PC-3 (cell line): ENCODE measurements at regions not wholly inside any gene's neighbourhood (a gene's known extent, or its start where the extent isn't known, plus 50 kb on each side); places are given as distances from the start of the nearest gene placed in this dataset.
A peak's percentile ranks its signal among the peaks of the same experiment; 100 is the strongest.

ENCODE experiments used
- ATAC-seq: fragments of 200-7000 bp; cut with Tn5 transposase; 2 replicates; pipeline ENCODE4 v1.9.1; 2020; ENCODE audit warnings: mild to moderate bottlenecking, moderate library complexity
- BruUV-seq: library from RNA; stranded (reverse); fragments of 400-500 nt; replicated peaks from 2 replicates; lab custom pipeline; 2021; lab: Mats Ljungman, UMichigan
- CTCF ChIA-PET: fragments of 300-600 bp; sonication (Branson Sonifier 250); formaldehyde crosslinking; loops from one replicate; lab custom pipeline; 2022; ENCODE audit warnings: antibody characterized with exemption; lab: Charles Lee
- POLR2A ChIA-PET: fragments of 300-600 bp; sonication (Branson Sonifier 250); formaldehyde crosslinking; loops from one replicate; lab custom pipeline; 2022; ENCODE audit warnings: antibody characterized with exemption; ENCODE audit not compliant: unreplicated experiment; lab: Charles Lee
- DNase-seq: peaks from one replicate; pipeline ENCODE4 v3.0.0-alpha.2; 2015
- H2AFZ ChIP-seq: fragments of 300-600 bp; sonication (generic); 2 replicates; pipeline ENCODE4 v1.6.0; 2016; ENCODE audit warnings: antibody characterized with exemption, low read length
- H3F3A ChIP-seq: fragments of 300-600 bp; sonication (generic); one replicate; pipeline ENCODE4 v1.6.0; 2017; ENCODE audit warnings: antibody characterized with exemption, low read length, control low read depth, mild to moderate bottlenecking; ENCODE audit not compliant: unreplicated experiment
- H3K27ac ChIP-seq: fragments of 300-600 bp; sonication (generic); 2 replicates; pipeline ENCODE4 v1.5.1; 2016; ENCODE audit warnings: mild to moderate bottlenecking, low read length
- H3K27me3 ChIP-seq: fragments of 300-600 bp; sonication (generic); 2 replicates; pipeline ENCODE4 v1.6.1; 2016; ENCODE audit warnings: low read length, mixed read lengths
- H3K36me3 ChIP-seq: fragments of 300-600 bp; sonication (generic); 2 replicates; pipeline ENCODE4 v1.6.1; 2016; ENCODE audit warnings: low read depth, mixed run types, low read length, mixed read lengths
- H3K4me1 ChIP-seq: fragments of 300-600 bp; sonication (generic); 2 replicates; pipeline ENCODE4 v1.5.1; 2016; ENCODE audit warnings: low read length; ENCODE audit not compliant: insufficient read depth
- H3K4me2 ChIP-seq: fragments of 300-600 bp; sonication (generic); 2 replicates; pipeline ENCODE4 v1.6.0; 2016; ENCODE audit warnings: low read length
- H3K4me3 ChIP-seq: fragments of 300-600 bp; sonication (generic); 2 replicates; pipeline ENCODE4 v1.5.1; 2016; ENCODE audit warnings: mild to moderate bottlenecking, low read length, mixed read lengths
- H3K79me2 ChIP-seq: fragments of 300-600 bp; sonication (generic); 2 replicates; pipeline ENCODE4 v1.6.1; 2017; ENCODE audit warnings: low read length, mixed read lengths
- H3K9ac ChIP-seq: fragments of 300-600 bp; sonication (generic); 2 replicates; pipeline ENCODE4 v1.6.0; 2016; ENCODE audit warnings: mild to moderate bottlenecking, low read length
- H3K9me2 ChIP-seq: fragments of 300-600 bp; sonication (generic); replicated peaks from 2 replicates; pipeline ENCODE4 v1.6.1; 2016; ENCODE audit warnings: mixed run types, low read length, mixed read lengths
- H3K9me3 ChIP-seq: fragments of 300-600 bp; sonication (generic); 2 replicates; pipeline ENCODE4 v1.6.1; 2016; ENCODE audit warnings: low read length, mixed read lengths
- H4K20me1 ChIP-seq: fragments of 300-600 bp; sonication (generic); 2 replicates; pipeline ENCODE4 v1.6.1; 2016; ENCODE audit warnings: low read length, mixed read lengths
- CTCF ChIP-seq: fragments of 300-600 bp; sonication (generic); conservative IDR thresholded peaks from 2 replicates; pipeline ENCODE4 v1.5.1; 2017; ENCODE audit warnings: antibody characterized with exemption, low read depth, mild to moderate bottlenecking, low read length
- EZH2 ChIP-seq: fragments of 300-600 bp; sonication (generic); IDR thresholded peaks from one replicate; pipeline ENCODE4 v1.6.1; 2017; ENCODE audit warnings: antibody characterized with exemption, mild to moderate bottlenecking, low read length; ENCODE audit not compliant: unreplicated experiment
- EZH2phosphoT487 ChIP-seq: fragments of 300-600 bp; sonication (generic); IDR thresholded peaks from 2 replicates; pipeline ENCODE4 v1.6.1; 2018; ENCODE audit warnings: mild to moderate bottlenecking, antibody characterized with exemption, low read length, borderline replicate concordance
- intact Hi-C: fragments of 100-400 bp; cut with micrococcal nuclease; formaldehyde crosslinking; loops from 2 replicates; pipeline ENCODE4 v1.9.0; 2023

DNA sequence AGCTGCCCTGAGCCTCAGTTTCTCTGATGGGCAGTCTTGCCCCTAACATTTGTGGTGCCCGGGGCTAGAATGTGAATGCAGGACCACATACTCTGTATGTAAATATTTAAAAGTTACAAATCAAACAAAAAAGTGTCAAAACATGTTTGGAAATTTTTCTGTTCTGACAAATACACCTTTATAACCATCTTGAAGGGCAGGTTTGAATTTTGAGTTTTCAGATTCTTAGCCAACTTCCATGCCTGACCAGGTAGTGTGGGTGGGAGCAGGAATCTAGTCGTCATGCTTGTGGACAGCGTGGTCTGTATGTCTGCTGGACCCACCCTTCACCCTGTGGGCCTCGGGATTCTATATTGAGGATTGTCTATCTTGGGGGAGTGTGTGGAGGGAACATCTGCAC, 325.1 kb downstream of the SOX4 start:
- Histone ChIP-seq H3K27me3 (no peaks in the 10 kb centered on the region), H3K36me3 (no peaks in the 10 kb centered on the region), H3K9ac (no peak overlapping the region), H3K4me1 (peaks cover 14% of the 10 kb centered on the region), H3K4me3 (no peak overlapping the region), H3F3A (no peaks in the 10 kb centered on the region), H3K27ac (no peak overlapping the region), H3K79me2 (no peaks in the 10 kb centered on the region), H4K20me1 (no peaks in the 10 kb centered on the region), H3K9me3 (no peaks in the 10 kb centered on the region), H2AFZ (no peak overlapping the region), H3K9me2 (no peaks in the 10 kb centered on the region), H3K4me2 (no peak overlapping the region)
- CTCF ChIA-PET = no interaction called here
- no peak for DNase-seq
- intact Hi-C loops = no loop called here
- ATAC-seq = no peak
- no peak for TF ChIP-seq CTCF
- TF ChIP-seq EZH2phosphoT487 = no peak
- TF ChIP-seq EZH2 = no peak
- no TSS peak for BruUV-seq
- POLR2A ChIA-PET = no interaction called here

DNA sequence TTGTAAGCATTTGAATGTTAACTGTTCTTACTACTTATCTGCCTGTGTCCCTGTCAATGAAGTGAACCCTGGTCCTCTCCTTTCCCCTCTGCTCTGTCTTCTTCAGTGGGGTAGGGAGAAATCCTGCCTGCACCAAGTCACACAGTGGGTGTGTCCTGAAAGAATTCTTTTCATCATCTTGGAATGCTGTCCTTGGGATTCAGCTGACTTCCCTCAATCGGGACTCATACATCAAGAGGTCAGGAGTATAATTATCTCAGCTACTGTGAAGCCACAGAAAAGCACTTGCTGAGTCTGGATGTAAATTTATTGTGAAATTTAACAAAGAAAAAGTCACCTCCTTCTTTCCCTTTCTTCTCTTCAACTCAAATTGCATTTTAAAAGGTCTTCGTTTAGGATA, 328.5 kb downstream of the SOX4 start:
- H3K27me3 ChIP-seq = no peaks in the 10 kb centered on the region
- H3K9me3 ChIP-seq = no peaks in the 10 kb centered on the region
- intact Hi-C loops = no loop called here
- ChIA-PET POLR2A (interaction anchor here (0.7 kb wide), 1 partner anchor 15 kb away, joined by 3 read pairs; no protein-coding TSS in a partner anchor), CTCF (no interaction called here)
- H3K36me3 ChIP-seq = no peaks in the 10 kb centered on the region
- H3K4me3 ChIP-seq = no peak overlapping the region
- H3F3A ChIP-seq = no peaks in the 10 kb centered on the region
- TF ChIP-seq EZH2 (no peak), CTCF (no peak), EZH2phosphoT487 (no peak)
- no peaks in the 10 kb centered on the region for H4K20me1 ChIP-seq
- H3K9ac ChIP-seq = no peak overlapping the region
- H3K4me1 ChIP-seq = peaks cover 10% of the 10 kb centered on the region
- H3K4me2 ChIP-seq = no peak overlapping the region
- DNase-seq (peak; percentile 35), ATAC-seq (no peak)
- H2AFZ ChIP-seq = 0 out of 2 replicates have a peak overlapping the region, but pooled peaks have one; percentile 25
- H3K9me2 ChIP-seq = 0 out of 2 replicates have a peak, but pooled peaks cover 3% of the 10 kb centered on the region
- no peak overlapping the region for H3K27ac ChIP-seq
- no peaks in the 10 kb centered on the region for H3K79me2 ChIP-seq
- no TSS peak for BruUV-seq

DNA sequence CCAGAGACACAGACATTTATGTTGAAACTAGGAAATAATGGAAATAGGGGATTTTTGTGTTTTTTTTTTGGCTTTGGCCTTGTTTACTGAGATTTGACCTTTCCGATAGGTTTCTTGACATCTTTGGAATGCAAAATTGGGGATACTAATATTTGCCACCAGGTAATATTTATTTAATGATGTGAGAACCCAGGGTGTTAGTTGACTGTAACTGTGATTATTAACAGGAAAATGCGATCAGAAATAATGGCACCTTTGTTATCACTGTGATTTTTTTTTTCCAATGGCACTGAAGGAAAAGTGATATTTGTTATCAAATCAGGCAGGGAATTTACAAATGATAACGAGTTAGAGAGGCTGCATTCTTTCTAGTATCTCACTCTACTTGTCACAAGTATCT, 330.5 kb downstream of the SOX4 start:
- intact Hi-C loops = no loop called here

More for the DNA sequence above, 330.5 kb downstream of the SOX4 start:
- Histone ChIP-seq H3K4me3 (no peak overlapping the region), H3F3A (no peaks in the 10 kb centered on the region), H3K9me2 (0 out of 2 replicates have a peak, but pooled peaks cover 3% of the 10 kb centered on the region), H3K36me3 (no peaks in the 10 kb centered on the region), H3K27ac (no peak overlapping the region), H3K79me2 (no peaks in the 10 kb centered on the region), H3K27me3 (no peaks in the 10 kb centered on the region), H3K9me3 (no peaks in the 10 kb centered on the region), H3K4me2 (no peak overlapping the region), H4K20me1 (no peaks in the 10 kb centered on the region), H3K4me1 (peaks cover 5% of the 10 kb centered on the region; the same call in 1 of the 2 replicates), H3K9ac (no peak overlapping the region), H2AFZ (no peak overlapping the region)
- TF ChIP-seq EZH2 = no peak
- TF ChIP-seq EZH2phosphoT487 = no peak
- TF ChIP-seq CTCF = no peak
- DNase-seq = no peak
- ATAC-seq = no peak
- BruUV-seq = no TSS peak
- POLR2A ChIA-PET = no interaction called here
- CTCF ChIA-PET = no interaction called here
